ENCODE measurements at regions not wholly inside any gene's neighbourhood (a gene's known extent, or its start where the extent isn't known, plus 50 kb on each side); places are given as distances from the start of the nearest gene placed in this dataset.

DNA sequence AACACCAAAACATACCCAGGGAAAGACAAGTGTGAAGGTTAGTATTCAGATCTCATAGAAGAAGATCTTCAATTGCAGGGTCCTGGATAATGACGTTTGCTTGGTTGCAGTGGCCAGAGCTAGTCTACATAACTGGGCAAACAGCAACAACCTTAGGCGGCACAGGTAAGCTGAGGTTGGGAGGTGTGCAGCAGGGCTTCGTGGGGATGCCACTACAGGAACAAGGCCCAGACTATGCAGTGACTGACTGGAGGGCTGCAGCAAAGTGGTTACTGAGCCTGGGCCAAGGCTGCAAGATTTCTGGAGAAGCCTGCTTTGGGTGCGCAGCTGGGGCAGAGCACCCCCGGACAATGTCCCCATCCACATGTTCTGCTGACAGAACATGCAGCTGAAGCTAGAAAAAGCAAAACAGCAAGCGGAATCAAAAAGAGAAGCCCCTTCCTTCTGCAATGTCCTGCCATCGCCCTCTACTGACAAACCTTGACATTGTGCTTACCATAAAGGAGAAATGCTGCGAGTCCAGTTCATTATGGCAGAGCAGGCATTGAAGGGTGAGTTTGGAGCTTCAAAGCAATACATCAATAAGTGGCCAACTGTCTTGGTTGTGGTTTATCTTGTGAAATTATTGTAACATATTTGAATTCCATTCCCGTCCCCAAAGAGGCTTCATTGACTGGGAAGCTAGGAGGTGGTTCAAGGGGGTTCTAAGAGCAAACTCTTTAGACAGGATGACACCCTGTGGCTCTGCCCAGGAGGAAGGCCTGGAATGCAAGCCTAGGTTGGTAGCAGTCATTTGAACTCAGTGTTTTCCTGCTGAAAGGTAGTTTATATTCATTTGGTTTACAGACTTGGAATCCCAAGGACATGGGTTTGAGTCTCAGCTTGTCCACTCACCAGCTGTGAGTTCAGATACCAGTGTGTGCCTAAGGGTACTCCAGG lies 217.0 kb downstream of the PDCD6IP start:
- H3K9me3 Mint-ChIP-seq (ENCODE audit: low read depth, unreplicated experiment), result no peaks in the 10 kb centered on the region
- DNase-seq, result no peak
- no peak overlapping the region for H3K27ac Mint-ChIP-seq (ENCODE audit: unreplicated experiment)
- no peaks in the 10 kb centered on the region for H3K4me1 Mint-ChIP-seq (ENCODE audit: low read depth, unreplicated experiment)
- TF ChIP-seq CTCF (IDR thresholded peaks at IDR 0.05; ENCODE audit: unreplicated experiment), result no peak
- no peak overlapping the region for H3K4me3 Mint-ChIP-seq (ENCODE audit: low read depth, unreplicated experiment)
- H3K27me3 Mint-ChIP-seq (ENCODE audit: unreplicated experiment), result peaks cover 28% of the 10 kb centered on the region
- BruUV-seq (replicated peaks), result no TSS peak
- intact Hi-C loops (cut with micrococcal nuclease; ENCODE audit: unreplicated experiment), result loop anchor here (10.0 kb wide), 1 partner anchor 131 kb away; no protein-coding TSS in a partner anchor
- CTCF ChIA-PET, result interaction anchor here (0.5 to 0.9 kb wide), 3 partner anchors 33 to 1171 kb away, joined by 3 to 7 read pairs (median 4); no protein-coding TSS in a partner anchor
- H3K36me3 Mint-ChIP-seq (ENCODE audit: insufficient read depth, unreplicated experiment), result no peaks in the 10 kb centered on the region

GRCh38 chr3:34016925-34017587 lies 218.6 kb downstream of the PDCD6IP start:
- no peak overlapping the region for H3K27ac Mint-ChIP-seq (ENCODE audit: unreplicated experiment)
- no TSS peak for BruUV-seq (replicated peaks)
- H3K4me1 Mint-ChIP-seq (ENCODE audit: low read depth, unreplicated experiment), result no peaks in the 10 kb centered on the region
- H3K9me3 Mint-ChIP-seq (ENCODE audit: low read depth, unreplicated experiment), result no peaks in the 10 kb centered on the region
- CTCF ChIA-PET, result interaction anchor here (0.6 kb wide), 1 partner anchor 530 kb away, joined by 8 read pairs; no protein-coding TSS in a partner anchor
- peaks cover 41% of the 10 kb centered on the region for H3K27me3 Mint-ChIP-seq (ENCODE audit: unreplicated experiment)
- no peaks in the 10 kb centered on the region for H3K36me3 Mint-ChIP-seq (ENCODE audit: insufficient read depth, unreplicated experiment)
- no peak overlapping the region for H3K4me3 Mint-ChIP-seq (ENCODE audit: low read depth, unreplicated experiment)
- no peak for TF ChIP-seq CTCF (IDR thresholded peaks at IDR 0.05; ENCODE audit: unreplicated experiment)
- DNase-seq, result no peak
- intact Hi-C loops (cut with micrococcal nuclease; ENCODE audit: unreplicated experiment), result loop anchor here (10.0 kb wide), 1 partner anchor 132 kb away; no protein-coding TSS in a partner anchor

DNA sequence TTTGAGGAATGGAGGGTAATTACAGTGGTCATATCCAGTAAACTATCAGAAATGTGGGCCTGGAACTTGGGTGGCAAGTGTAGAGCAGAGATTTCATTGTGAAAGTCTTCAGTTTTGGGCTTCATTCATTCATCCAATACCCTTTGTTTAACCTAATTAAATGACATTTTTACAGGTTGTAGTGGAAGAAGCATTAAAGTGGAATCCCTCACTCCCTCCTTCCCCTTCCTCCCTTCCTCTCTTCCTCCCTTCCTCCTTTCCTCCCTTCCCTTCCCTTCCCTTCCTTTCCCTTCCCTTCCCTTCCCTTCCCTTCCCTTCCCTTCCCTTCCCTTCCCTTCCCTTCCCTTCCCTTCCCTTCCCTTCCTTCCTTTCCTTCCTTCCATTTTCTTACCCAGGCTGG lies 219.3 kb downstream of the PDCD6IP start:
- peaks cover 41% of the 10 kb centered on the region for H3K27me3 Mint-ChIP-seq (ENCODE audit: unreplicated experiment)
- no peak overlapping the region for H3K4me3 Mint-ChIP-seq (ENCODE audit: low read depth, unreplicated experiment)
- no peaks in the 10 kb centered on the region for H3K36me3 Mint-ChIP-seq (ENCODE audit: insufficient read depth, unreplicated experiment)
- intact Hi-C loops (cut with micrococcal nuclease; ENCODE audit: unreplicated experiment), result loop anchor here (10.0 kb wide), 1 partner anchor 133 kb away; no protein-coding TSS in a partner anchor
- no peak overlapping the region for H3K27ac Mint-ChIP-seq (ENCODE audit: unreplicated experiment)
- no TSS peak for BruUV-seq (replicated peaks)
- no peak for DNase-seq
- no peaks in the 10 kb centered on the region for H3K9me3 Mint-ChIP-seq (ENCODE audit: low read depth, unreplicated experiment)
- H3K4me1 Mint-ChIP-seq (ENCODE audit: low read depth, unreplicated experiment), result no peaks in the 10 kb centered on the region
- no peak for TF ChIP-seq CTCF (IDR thresholded peaks at IDR 0.05; ENCODE audit: unreplicated experiment)
- CTCF ChIA-PET, result interaction anchor here (0.6 kb wide), 2 partner anchors 10 to 529 kb away, joined by 4 to 8 read pairs; no protein-coding TSS in a partner anchor

- no peaks in the 10 kb centered on the region for H3K4me1 Mint-ChIP-seq (ENCODE audit: low read depth, unreplicated experiment)
- H3K27ac Mint-ChIP-seq (ENCODE audit: unreplicated experiment), result no peak overlapping the region
- H3K27me3 Mint-ChIP-seq (ENCODE audit: unreplicated experiment), result peaks cover 41% of the 10 kb centered on the region
- no peaks in the 10 kb centered on the region for H3K36me3 Mint-ChIP-seq (ENCODE audit: insufficient read depth, unreplicated experiment)
- no peaks in the 10 kb centered on the region for H3K9me3 Mint-ChIP-seq (ENCODE audit: low read depth, unreplicated experiment)
- CTCF ChIA-PET, result no interaction called here
- no TSS peak for BruUV-seq (replicated peaks)
- H3K4me3 Mint-ChIP-seq (ENCODE audit: low read depth, unreplicated experiment), result no peak overlapping the region
- TF ChIP-seq CTCF (IDR thresholded peaks at IDR 0.05; ENCODE audit: unreplicated experiment), result no peak
- intact Hi-C loops (cut with micrococcal nuclease; ENCODE audit: unreplicated experiment), result loop anchor here (10.0 kb wide), 1 partner anchor 134 kb away; no protein-coding TSS in a partner anchor
- DNase-seq, result no peak
These were observed 220.7 kb downstream of the PDCD6IP start for GRCh38 chr3:34019158-34019557.

All from Calu3 (cell line).